Embryonic facial prominence (tissue), 1 donor: ENCODE measurements at regions not wholly inside any gene's neighbourhood (a gene's known extent, or its start where the extent isn't known, plus 50 kb on each side); places are given as distances from the start of the nearest gene placed in this dataset.

Experiments
- DNase-seq: peaks from one replicate; pipeline ENCODE4 v3.0.0-alpha.2; 2016; ENCODE audit errors: extremely low spot score

- DNase-seq, result no peak
Observed at GRCh38 chr4:135325264-135325663, 1123.7 kb upstream of the PABPC4L start.

- no peak for DNase-seq
Observed at GRCh38 chr4:135319685-135320084, 1118.1 kb upstream of the PABPC4L start.

- DNase-seq, result no peak
Observed at GRCh38 chr4:135316266-135316779, 1114.7 kb upstream of the PABPC4L start.

- DNase-seq, result no peak
Observed at GRCh38 chr4:135290136-135290535, 1088.5 kb upstream of the PABPC4L start.

- no peak for DNase-seq
Observed at GRCh38 chr4:135283934-135284333, 1082.3 kb upstream of the PABPC4L start.

- DNase-seq, result no peak
Observed at GRCh38 chr4:135282676-135283075, 1081.1 kb upstream of the PABPC4L start.

GRCh38 chr4:135281230-135281629 is 1079.6 kb upstream of the PABPC4L start:
- DNase-seq, result no peak

- no peak for DNase-seq
Observed at GRCh38 chr4:135277980-135278315, 1076.4 kb upstream of the PABPC4L start.

- DNase-seq, result no peak
Observed at GRCh38 chr4:135277068-135277979, 1075.7 kb upstream of the PABPC4L start.

- DNase-seq, result no peak
Observed at GRCh38 chr4:135274416-135274815, 1072.8 kb upstream of the PABPC4L start.

GRCh38 chr4:135269125-135269890 is 1067.7 kb upstream of the PABPC4L start:
- no peak for DNase-seq

GRCh38 chr4:135268369-135268768 is 1066.8 kb upstream of the PABPC4L start:
- no peak for DNase-seq

GRCh38 chr4:135267148-135267865 is 1065.7 kb upstream of the PABPC4L start:
- DNase-seq, result no peak

GRCh38 chr4:135256111-135256510 is 1054.5 kb upstream of the PABPC4L start:
- no peak for DNase-seq

GRCh38 chr4:135250040-135250439 is 1048.5 kb upstream of the PABPC4L start:
- no peak for DNase-seq

GRCh38 chr4:135249024-135249423 is 1047.4 kb upstream of the PABPC4L start:
- DNase-seq, result no peak

- DNase-seq, result no peak
Observed at GRCh38 chr4:135244696-135245095, 1043.1 kb upstream of the PABPC4L start.

- no peak for DNase-seq
Observed at GRCh38 chr4:135244056-135244455, 1042.5 kb upstream of the PABPC4L start.

GRCh38 chr4:135240796-135241195 is 1039.2 kb upstream of the PABPC4L start:
- no peak for DNase-seq

- DNase-seq, result no peak
Observed at GRCh38 chr4:135239964-135240363, 1038.4 kb upstream of the PABPC4L start.

- no peak for DNase-seq
Observed at GRCh38 chr4:135238940-135239339, 1037.4 kb upstream of the PABPC4L start.

GRCh38 chr4:135236048-135236447 is 1034.5 kb upstream of the PABPC4L start:
- DNase-seq, result no peak
